H1 (cell line): ENCODE measurements at regions not wholly inside any gene's neighbourhood (a gene's known extent, or its start where the extent isn't known, plus 50 kb on each side); places are given as distances from the start of the nearest gene placed in this dataset.

ENCODE experiments used
- CTCF ChIA-PET: fragments of 300-600 bp; sonication (Branson Sonifier 250); formaldehyde crosslinking; loops from one replicate; lab custom pipeline; 2021; ENCODE audit not compliant: partially characterized antibody; lab: Charles Lee
- POLR2A ChIA-PET: fragments of 300-600 bp; sonication (Branson Sonifier 250); formaldehyde crosslinking; loops from one replicate; lab custom pipeline; 2021; ENCODE audit warnings: inconsistent platforms; ENCODE audit not compliant: partially characterized antibody; lab: Charles Lee
- DNase-seq, 2 experiments: peaks; one replicate each; pipeline versions ENCODE4 v3.0.0 to v3.0.0-alpha.2; 2010 to 2022; ENCODE audit warnings: low spot score in 2 of 2, low read depth in 1 of 2, mixed read lengths in 1 of 2
- FAIRE-seq: peaks from 2 replicates; lab custom pipeline; 2011; peaks lifted over from hg19 to GRCh38; lab: Jason Lieb, UNC
- H2AFZ ChIP-seq: 2 replicates; pipeline ENCODE4 v1.8.1; 2012; ENCODE audit warnings: low read length, inconsistent platforms
- H2AK5ac ChIP-seq: 2 replicates; pipeline ENCODE4 v1.6.1; 2013; ENCODE audit warnings: low read depth, low read length
- H2BK120ac ChIP-seq: replicated peaks from 2 replicates; pipeline ENCODE3; 2013; ENCODE audit warnings: low read depth, low read length, inconsistent platforms
- H2BK12ac ChIP-seq: 2 replicates; pipeline ENCODE4 v1.6.1; 2013; ENCODE audit warnings: low read depth, low read length
- H2BK15ac ChIP-seq: 2 replicates; pipeline ENCODE4 v1.6.1; 2013; ENCODE audit warnings: low read length
- H2BK20ac ChIP-seq: 2 replicates; pipeline ENCODE4 v1.6.1; 2013; ENCODE audit warnings: low read length
- H2BK5ac ChIP-seq: 2 replicates; pipeline ENCODE4 v1.6.1; 2013; ENCODE audit warnings: low read depth, low read length
- H3K14ac ChIP-seq: 2 replicates; pipeline ENCODE4 v1.6.1; 2013; ENCODE audit warnings: inconsistent platforms; ENCODE audit not compliant: insufficient read length
- H3K18ac ChIP-seq: 2 replicates; pipeline ENCODE4 v1.6.1; 2013; ENCODE audit warnings: low read length; ENCODE audit errors: extremely low read depth
- H3K23ac ChIP-seq: 2 replicates; pipeline ENCODE4 v1.6.1; 2013; ENCODE audit warnings: inconsistent platforms; ENCODE audit not compliant: insufficient read length
- H3K23me2 ChIP-seq: 2 replicates; pipeline ENCODE4 v1.6.1; 2013; ENCODE audit warnings: low read depth, low read length
- H3K27ac ChIP-seq: 2 replicates; pipeline ENCODE4 v1.6.1; 2011; ENCODE audit warnings: low read depth, low read length, inconsistent platforms
- H3K27me3 ChIP-seq, 4 experiments: replicated peaks in 1 of 4; 1 replicate in 1 of 4; 2 replicates in 3 of 4; pipeline versions ENCODE4 v1.6.1 to v1.8.1; 2011 to 2013; ENCODE audit warnings: low read length in 3 of 4, mild to moderate bottlenecking in 3 of 4, inconsistent platforms in 2 of 4, mixed read lengths in 2 of 4, moderate library complexity in 1 of 4; ENCODE audit not compliant: control insufficient read depth in 3 of 4, insufficient read depth in 3 of 4; ENCODE audit errors: extremely low read depth in 1 of 4
- H3K36me3 ChIP-seq, 4 experiments: 2 replicates each; pipeline versions ENCODE4 v1.6.1 to v1.8.1; 2011 to 2013; ENCODE audit warnings: mild to moderate bottlenecking in 4 of 4, low read length in 3 of 4, moderate library complexity in 2 of 4, control low read depth in 1 of 4, inconsistent platforms in 1 of 4; ENCODE audit not compliant: insufficient read depth in 4 of 4, control insufficient read depth in 2 of 4
- H3K4ac ChIP-seq: replicated peaks from 2 replicates; pipeline ENCODE3; 2013; ENCODE audit warnings: low read length, low read depth, mixed read lengths, inconsistent platforms; ENCODE audit not compliant: insufficient read length
- H3K4me1 ChIP-seq, 4 experiments: replicated peaks in 1 of 4; 1 replicate in 1 of 4; 2 replicates in 3 of 4; pipeline versions ENCODE4 v1.6.1 to v1.8.1; 2011 to 2013; ENCODE audit warnings: low read length in 3 of 4, inconsistent platforms in 2 of 4, mixed read lengths in 1 of 4; ENCODE audit not compliant: insufficient read depth in 4 of 4, control insufficient read depth in 3 of 4
- H3K4me2 ChIP-seq, 2 experiments: 2 replicates each; pipeline versions ENCODE4 v1.6.1 to v1.8.1; 2011 to 2013; ENCODE audit warnings: low read depth in 2 of 2, low read length in 2 of 2, control low read depth in 1 of 2, inconsistent platforms in 1 of 2, mild to moderate bottlenecking in 1 of 2; ENCODE audit not compliant: insufficient read depth in 1 of 2
- H3K4me3 ChIP-seq, 4 experiments: fragments of 200-600, 300-600 bp in 1 of 4; sonication (generic), shearing (Covaris generic), sonication (Bioruptor Twin) in 1 of 4; 2 replicates each; pipeline versions ENCODE4 v1.5.1 to v1.8.1; 2011 to 2016; ENCODE audit warnings: low read length in 4 of 4, low read depth in 3 of 4, control low read depth in 2 of 4, inconsistent platforms in 2 of 4, mild to moderate bottlenecking in 2 of 4, mixed read lengths in 1 of 4, moderate library complexity in 1 of 4; ENCODE audit not compliant: insufficient read depth in 2 of 4; ENCODE audit errors: extremely low read depth in 1 of 4
- H3K56ac ChIP-seq: replicated peaks from 2 replicates; pipeline ENCODE3; 2013; ENCODE audit warnings: low read depth, mild to moderate bottlenecking, mixed read lengths, low read length, inconsistent platforms; ENCODE audit not compliant: insufficient read length
- H3K79me1 ChIP-seq: 2 replicates; pipeline ENCODE4 v1.6.1; 2013; ENCODE audit warnings: low read depth, low read length, control low read depth
- H3K79me2 ChIP-seq, 2 experiments: 2 replicates each; pipeline versions ENCODE4 v1.6.1 to v1.8.1; 2012 to 2013; ENCODE audit warnings: low read length in 2 of 2, mild to moderate bottlenecking in 2 of 2, inconsistent platforms in 1 of 2; ENCODE audit not compliant: insufficient read depth in 2 of 2, control insufficient read depth in 1 of 2
- H3K9ac ChIP-seq, 4 experiments: replicated peaks in 1 of 4; 1 replicate in 1 of 4; 2 replicates in 3 of 4; pipeline versions ENCODE4 v1.6.1 to v1.8.1; 2011 to 2013; ENCODE audit warnings: low read depth in 3 of 4, low read length in 3 of 4, control low read depth in 2 of 4, mild to moderate bottlenecking in 2 of 4, moderate library complexity in 2 of 4, inconsistent platforms in 1 of 4; ENCODE audit errors: extremely low read depth in 1 of 4
- H3K9me3 ChIP-seq, 2 experiments: 2 replicates each; pipeline versions ENCODE4 v1.6.1 to v1.8.1; 2012 to 2013; ENCODE audit warnings: mild to moderate bottlenecking in 2 of 2, moderate library complexity in 2 of 2, control low read depth in 1 of 2, inconsistent platforms in 1 of 2, low read depth in 1 of 2, low read length in 1 of 2, mixed read lengths in 1 of 2; ENCODE audit not compliant: insufficient read depth in 2 of 2
- H4K20me1 ChIP-seq, 2 experiments: replicated peaks in 1 of 2; 2 replicates each; pipeline versions ENCODE3 to v1.8.1; 2011 to 2013; ENCODE audit warnings: inconsistent platforms in 2 of 2, low read length in 2 of 2, mild to moderate bottlenecking in 1 of 2; ENCODE audit not compliant: insufficient read depth in 2 of 2, control insufficient read depth in 1 of 2
- H4K5ac ChIP-seq: 2 replicates; pipeline ENCODE4 v1.6.1; 2013; ENCODE audit warnings: low read length, low read depth, mixed read lengths, inconsistent platforms; ENCODE audit not compliant: insufficient read length
- H4K8ac ChIP-seq: 2 replicates; pipeline ENCODE4 v1.8.0; 2013; ENCODE audit warnings: mild to moderate bottlenecking, moderate library complexity, low read length, inconsistent platforms; ENCODE audit not compliant: insufficient read depth; ENCODE audit errors: extremely low read depth
- H4K91ac ChIP-seq: replicated peaks from 2 replicates; pipeline ENCODE3; 2013; ENCODE audit warnings: low read length, mixed read lengths, inconsistent platforms; ENCODE audit not compliant: insufficient read length
- POLR2A ChIP-seq, 2 experiments: IDR thresholded peaks; 1 replicate in 1 of 2; 2 replicates in 1 of 2; pipeline ENCODE4 v1.6.1; 2011; ENCODE audit warnings: low read depth in 2 of 2, low read length in 2 of 2, mild to moderate bottlenecking in 2 of 2; ENCODE audit errors: control extremely low read depth in 1 of 2
- RFX5 ChIP-seq: IDR thresholded peaks from 2 replicates; pipeline ENCODE4 v1.6.1; 2011; ENCODE audit warnings: low read depth, low read length, improper control_type of control experiment, borderline replicate concordance
- SP1 ChIP-seq: IDR thresholded peaks from 2 replicates; pipeline ENCODE4 v1.6.1; 2011; ENCODE audit warnings: low read depth, low read length
- TAF7 ChIP-seq: optimal IDR thresholded peaks from 2 replicates; pipeline ENCODE3; 2011; ENCODE audit warnings: low read depth, mild to moderate bottlenecking, inconsistent platforms, low read length, moderate library complexity, borderline replicate concordance
- TCF12 ChIP-seq: IDR thresholded peaks from 2 replicates; pipeline ENCODE4 v1.6.1; 2011; ENCODE audit warnings: low read depth, mild to moderate bottlenecking, low read length
- WGBS, 2 experiments: shearing (Covaris generic) in 1 of 2; methylation state at CpG; one replicate each; pipeline versions ENCODE4 v1.1.6 to v1.1.7; 2013 to 2015; ENCODE audit warnings: low lambda C conversion rate in 2 of 2, mixed read lengths in 2 of 2, inconsistent platforms in 1 of 2, low coverage in 1 of 2, missing lambda C conversion rate in 1 of 2; ENCODE audit not compliant: insufficient replicate concordance in 2 of 2, insufficient coverage in 1 of 2, insufficient read length in 1 of 2; ENCODE audit errors: extremely low coverage in 1 of 2, missing lambda C conversion rate in 1 of 2; 5-methylcytosine and 5-hydroxymethylcytosine counted together
- TF ChIP-seq, protein P1 (sequence below): IDR thresholded peaks from 2 replicates; pipeline ENCODE4 v1.6.1; 2011; ENCODE audit warnings: low read length, improper control_type of control experiment

DNA sequence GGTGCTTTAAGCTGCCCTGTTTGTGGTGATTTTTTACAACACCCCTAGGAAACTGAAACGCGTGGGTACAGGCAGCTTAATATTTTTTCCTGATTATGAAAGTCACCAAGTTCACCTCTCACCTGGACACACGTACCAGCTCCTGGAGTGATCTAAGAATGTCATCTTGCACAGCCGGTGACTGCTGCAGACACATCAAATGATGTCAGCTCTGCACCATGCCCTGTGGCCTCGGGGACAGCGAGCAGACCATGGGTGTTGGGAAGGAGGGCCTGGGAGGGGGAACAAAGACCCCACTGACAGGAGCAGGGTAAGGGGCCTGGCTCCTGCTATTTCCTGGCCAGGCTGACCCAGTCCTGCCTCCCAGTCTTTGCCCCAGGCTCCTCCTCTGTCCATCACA, 272.7 kb downstream of the PARN start:
- no peak for DNase-seq
- no peak for FAIRE-seq
- Histone ChIP-seq H3K27ac (no peak overlapping the region), H3K23me2 (no peaks in the 10 kb centered on the region), H4K5ac (no peak overlapping the region), H2BK5ac (no peak overlapping the region), H3K9ac (no peak overlapping the region), H3K79me1 (no peaks in the 10 kb centered on the region), H3K79me2 (no peaks in the 10 kb centered on the region), H2AK5ac (no peak overlapping the region), H3K18ac (no peak overlapping the region), H4K91ac (no peak overlapping the region), H3K14ac (no peak overlapping the region), H4K8ac (no peak overlapping the region), H3K36me3 (no peaks in the 10 kb centered on the region), H3K23ac (no peak overlapping the region), H3K56ac (no peak overlapping the region), H3K9me3 (no peaks in the 10 kb centered on the region), H2AFZ (no peak overlapping the region), H4K20me1 (no peaks in the 10 kb centered on the region), H2BK15ac (0 out of 2 replicates have a peak overlapping the region, but pooled peaks have one; percentile 29), H2BK120ac (no peak overlapping the region), H2BK12ac (0 out of 2 replicates have a peak overlapping the region, but pooled peaks have one; percentile 3), H3K27me3 (no peaks in the 10 kb centered on the region), H3K4me1 (peaks cover 2 to 12% (median 5%) of the 10 kb centered on the region in 4 experiments; a peak in 5 of 7 replicates), H3K4ac (no peak overlapping the region), H3K4me3 (no peak overlapping the region), H2BK20ac (no peak overlapping the region), H3K4me2 (no peak overlapping the region)
- ChIA-PET CTCF (interaction anchor here (0.8 to 1.4 kb wide), 2 partner anchors 21 to 68 kb away, joined by 3 read pairs; no protein-coding TSS in a partner anchor), POLR2A (no interaction called here)
- TF ChIP-seq SP1 (no peak), TCF12 (no peak), POLR2A (IDR thresholded peaks at IDR 0.05; ENCODE audit: control extremely low read depth in 1 of 2, low read depth in 2 of 2, low read length in 2 of 2) (no peak), TAF7 (no peak), RFX5 (no peak)
- TF ChIP-seq, protein P1, sequence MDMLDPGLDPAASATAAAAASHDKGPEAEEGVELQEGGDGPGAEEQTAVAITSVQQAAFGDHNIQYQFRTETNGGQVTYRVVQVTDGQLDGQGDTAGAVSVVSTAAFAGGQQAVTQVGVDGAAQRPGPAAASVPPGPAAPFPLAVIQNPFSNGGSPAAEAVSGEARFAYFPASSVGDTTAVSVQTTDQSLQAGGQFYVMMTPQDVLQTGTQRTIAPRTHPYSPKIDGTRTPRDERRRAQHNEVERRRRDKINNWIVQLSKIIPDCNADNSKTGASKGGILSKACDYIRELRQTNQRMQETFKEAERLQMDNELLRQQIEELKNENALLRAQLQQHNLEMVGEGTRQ = no peak
- WGBS, 2 experiments = 91% methylated on average over 6 of the region's 6 CpGs; no CpG with 5 or more reads in 1 of the 2 experiments
